HL-60 (cell line): ENCODE measurements at regions not wholly inside any gene's neighbourhood (a gene's known extent, or its start where the extent isn't known, plus 50 kb on each side); places are given as distances from the start of the nearest gene placed in this dataset.

Source experiments
- DNase-seq, 2 experiments: peaks; one replicate each; pipeline ENCODE4 v3.0.0-alpha.2; 2010 to 2020; ENCODE audit warnings: low read depth in 1 of 2, low spot score in 1 of 2
- H3K27ac ChIP-seq: fragments of 250-450 bp; sonication (Bioruptor Pico); replicated peaks from 2 replicates; pipeline ENCODE4 v1.5.1; 2020; ENCODE audit warnings: mild to moderate bottlenecking, moderate library complexity
- H3K27me3 ChIP-seq: fragments of 250-450 bp; sonication (Bioruptor Pico); 2 replicates; pipeline ENCODE4 v1.5.1; 2021; ENCODE audit warnings: mild to moderate bottlenecking, moderate library complexity; ENCODE audit not compliant: insufficient read depth, poor library complexity, severe bottlenecking
- H3K4me3 ChIP-seq: replicated peaks from 2 replicates; pipeline ENCODE4 v1.5.1; 2011; ENCODE audit warnings: mild to moderate bottlenecking, control low read depth, low read length; ENCODE audit not compliant: insufficient read depth
- GABPA ChIP-seq: IDR thresholded peaks from 2 replicates; pipeline ENCODE4 v1.6.1; 2012; ENCODE audit warnings: low read depth
- POLR2AphosphoS5 ChIP-seq: IDR thresholded peaks from 2 replicates; pipeline ENCODE4 v1.6.1; 2012; ENCODE audit warnings: low read depth
- SPI1 ChIP-seq: IDR thresholded peaks from 2 replicates; pipeline ENCODE4 v1.6.1; 2012; ENCODE audit warnings: low read depth, mild to moderate bottlenecking, borderline replicate concordance
- TF ChIP-seq, protein P1 (sequence below): IDR thresholded peaks from 2 replicates; pipeline ENCODE4 v1.6.1; 2012; ENCODE audit warnings: low read depth; ENCODE audit not compliant: insufficient replicate concordance
- TF ChIP-seq, protein P2 (sequence below): IDR thresholded peaks from one replicate; pipeline ENCODE4 v1.5.1; 2011; ENCODE audit warnings: low read length, control low read depth, inconsistent platforms; ENCODE audit not compliant: insufficient read depth

DNA sequence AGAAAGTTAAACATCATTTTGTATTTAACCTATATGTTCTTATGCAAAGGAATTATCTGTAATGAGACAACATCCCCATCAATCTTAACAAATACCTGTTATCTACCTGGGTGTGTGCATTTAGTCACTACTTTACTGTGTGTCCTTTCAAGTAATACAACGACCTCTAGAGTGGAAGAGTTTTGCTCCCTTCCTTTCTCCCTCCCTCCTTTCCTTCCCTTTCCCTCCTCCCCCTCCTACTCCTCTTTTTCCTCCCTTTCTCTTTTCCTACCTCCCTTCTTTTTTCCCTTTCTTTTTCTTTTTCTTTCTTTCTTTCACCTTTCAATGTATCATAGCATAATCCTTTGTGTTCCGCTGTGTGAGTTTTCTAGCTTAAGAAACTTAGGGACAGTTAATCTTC lies 532.3 kb downstream of the SLC4A3 start:
- TF ChIP-seq, protein P1, sequence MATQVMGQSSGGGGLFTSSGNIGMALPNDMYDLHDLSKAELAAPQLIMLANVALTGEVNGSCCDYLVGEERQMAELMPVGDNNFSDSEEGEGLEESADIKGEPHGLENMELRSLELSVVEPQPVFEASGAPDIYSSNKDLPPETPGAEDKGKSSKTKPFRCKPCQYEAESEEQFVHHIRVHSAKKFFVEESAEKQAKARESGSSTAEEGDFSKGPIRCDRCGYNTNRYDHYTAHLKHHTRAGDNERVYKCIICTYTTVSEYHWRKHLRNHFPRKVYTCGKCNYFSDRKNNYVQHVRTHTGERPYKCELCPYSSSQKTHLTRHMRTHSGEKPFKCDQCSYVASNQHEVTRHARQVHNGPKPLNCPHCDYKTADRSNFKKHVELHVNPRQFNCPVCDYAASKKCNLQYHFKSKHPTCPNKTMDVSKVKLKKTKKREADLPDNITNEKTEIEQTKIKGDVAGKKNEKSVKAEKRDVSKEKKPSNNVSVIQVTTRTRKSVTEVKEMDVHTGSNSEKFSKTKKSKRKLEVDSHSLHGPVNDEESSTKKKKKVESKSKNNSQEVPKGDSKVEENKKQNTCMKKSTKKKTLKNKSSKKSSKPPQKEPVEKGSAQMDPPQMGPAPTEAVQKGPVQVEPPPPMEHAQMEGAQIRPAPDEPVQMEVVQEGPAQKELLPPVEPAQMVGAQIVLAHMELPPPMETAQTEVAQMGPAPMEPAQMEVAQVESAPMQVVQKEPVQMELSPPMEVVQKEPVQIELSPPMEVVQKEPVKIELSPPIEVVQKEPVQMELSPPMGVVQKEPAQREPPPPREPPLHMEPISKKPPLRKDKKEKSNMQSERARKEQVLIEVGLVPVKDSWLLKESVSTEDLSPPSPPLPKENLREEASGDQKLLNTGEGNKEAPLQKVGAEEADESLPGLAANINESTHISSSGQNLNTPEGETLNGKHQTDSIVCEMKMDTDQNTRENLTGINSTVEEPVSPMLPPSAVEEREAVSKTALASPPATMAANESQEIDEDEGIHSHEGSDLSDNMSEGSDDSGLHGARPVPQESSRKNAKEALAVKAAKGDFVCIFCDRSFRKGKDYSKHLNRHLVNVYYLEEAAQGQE: no peak
- TF ChIP-seq POLR2AphosphoS5 (no peak), SPI1 (no peak), GABPA (no peak)
- TF ChIP-seq, protein P2, sequence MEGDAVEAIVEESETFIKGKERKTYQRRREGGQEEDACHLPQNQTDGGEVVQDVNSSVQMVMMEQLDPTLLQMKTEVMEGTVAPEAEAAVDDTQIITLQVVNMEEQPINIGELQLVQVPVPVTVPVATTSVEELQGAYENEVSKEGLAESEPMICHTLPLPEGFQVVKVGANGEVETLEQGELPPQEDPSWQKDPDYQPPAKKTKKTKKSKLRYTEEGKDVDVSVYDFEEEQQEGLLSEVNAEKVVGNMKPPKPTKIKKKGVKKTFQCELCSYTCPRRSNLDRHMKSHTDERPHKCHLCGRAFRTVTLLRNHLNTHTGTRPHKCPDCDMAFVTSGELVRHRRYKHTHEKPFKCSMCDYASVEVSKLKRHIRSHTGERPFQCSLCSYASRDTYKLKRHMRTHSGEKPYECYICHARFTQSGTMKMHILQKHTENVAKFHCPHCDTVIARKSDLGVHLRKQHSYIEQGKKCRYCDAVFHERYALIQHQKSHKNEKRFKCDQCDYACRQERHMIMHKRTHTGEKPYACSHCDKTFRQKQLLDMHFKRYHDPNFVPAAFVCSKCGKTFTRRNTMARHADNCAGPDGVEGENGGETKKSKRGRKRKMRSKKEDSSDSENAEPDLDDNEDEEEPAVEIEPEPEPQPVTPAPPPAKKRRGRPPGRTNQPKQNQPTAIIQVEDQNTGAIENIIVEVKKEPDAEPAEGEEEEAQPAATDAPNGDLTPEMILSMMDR: no peak
- H3K27ac ChIP-seq: no peak overlapping the region
- no peaks in the 10 kb centered on the region for H3K27me3 ChIP-seq
- H3K4me3 ChIP-seq: no peak overlapping the region
- DNase-seq: no peak

- TF ChIP-seq, protein P1: no peak
- no peak for TF ChIP-seq POLR2AphosphoS5
- TF ChIP-seq, protein P2: no peak
- no peaks in the 10 kb centered on the region for H3K27me3 ChIP-seq
- no peak overlapping the region for H3K4me3 ChIP-seq
- H3K27ac ChIP-seq: no peak overlapping the region
- no peak for DNase-seq
Measured at GRCh38 chr2:220162320-220162719, 534.9 kb downstream of the SLC4A3 start.

- Histone ChIP-seq H3K4me3 (no peak overlapping the region), H3K27me3 (no peaks in the 10 kb centered on the region), H3K27ac (no peak overlapping the region)
- no peak for DNase-seq
- TF ChIP-seq POLR2AphosphoS5 (no peak), GABPA (no peak), SPI1 (no peak)
- TF ChIP-seq, protein P2: no peak
- TF ChIP-seq, protein P1: no peak
Measured at GRCh38 chr2:220163486-220163885, 536.1 kb downstream of the SLC4A3 start.
